ENCODE measurements at regions not wholly inside any gene's neighbourhood (a gene's known extent, or its start where the extent isn't known, plus 50 kb on each side); places are given as distances from the start of the nearest gene placed in this dataset.

GRCh38 chr1:34363447-34363846, 186.7 kb downstream of the C1orf94 start (continued):
- TF ChIP-seq ESRRG (CRISPR knock-in tag; IDR thresholded peaks at IDR 0.05) (no peak), ZNF70 (CRISPR knock-in tag; IDR thresholded peaks at IDR 0.05) (no peak), ZFP3 (CRISPR knock-in tag; IDR thresholded peaks at IDR 0.05) (no peak), TOX (CRISPR knock-in tag; IDR thresholded peaks at IDR 0.05; ENCODE audit: borderline replicate concordance) (no peak), CREB5 (CRISPR knock-in tag; IDR thresholded peaks at IDR 0.05; ENCODE audit: low read depth) (no peak), ARNTL (CRISPR knock-in tag; IDR thresholded peaks at IDR 0.05; ENCODE audit: borderline replicate concordance, low read depth) (no peak), RARB (CRISPR knock-in tag; IDR thresholded peaks at IDR 0.05) (no peak)
- TF ChIP-seq, protein P1, sequence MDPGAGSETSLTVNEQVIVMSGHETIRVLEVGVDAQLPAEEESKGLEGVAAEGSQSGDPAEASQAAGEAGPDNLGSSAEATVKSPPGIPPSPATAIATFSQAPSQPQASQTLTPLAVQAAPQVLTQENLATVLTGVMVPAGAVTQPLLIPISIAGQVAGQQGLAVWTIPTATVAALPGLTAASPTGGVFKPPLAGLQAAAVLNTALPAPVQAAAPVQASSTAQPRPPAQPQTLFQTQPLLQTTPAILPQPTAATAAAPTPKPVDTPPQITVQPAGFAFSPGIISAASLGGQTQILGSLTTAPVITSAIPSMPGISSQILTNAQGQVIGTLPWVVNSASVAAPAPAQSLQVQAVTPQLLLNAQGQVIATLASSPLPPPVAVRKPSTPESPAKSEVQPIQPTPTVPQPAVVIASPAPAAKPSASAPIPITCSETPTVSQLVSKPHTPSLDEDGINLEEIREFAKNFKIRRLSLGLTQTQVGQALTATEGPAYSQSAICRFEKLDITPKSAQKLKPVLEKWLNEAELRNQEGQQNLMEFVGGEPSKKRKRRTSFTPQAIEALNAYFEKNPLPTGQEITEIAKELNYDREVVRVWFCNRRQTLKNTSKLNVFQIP (CRISPR knock-in tag; IDR thresholded peaks at IDR 0.05; ENCODE audit: borderline replicate concordance, low read depth): no peak
- TF ChIP-seq, protein P2, sequence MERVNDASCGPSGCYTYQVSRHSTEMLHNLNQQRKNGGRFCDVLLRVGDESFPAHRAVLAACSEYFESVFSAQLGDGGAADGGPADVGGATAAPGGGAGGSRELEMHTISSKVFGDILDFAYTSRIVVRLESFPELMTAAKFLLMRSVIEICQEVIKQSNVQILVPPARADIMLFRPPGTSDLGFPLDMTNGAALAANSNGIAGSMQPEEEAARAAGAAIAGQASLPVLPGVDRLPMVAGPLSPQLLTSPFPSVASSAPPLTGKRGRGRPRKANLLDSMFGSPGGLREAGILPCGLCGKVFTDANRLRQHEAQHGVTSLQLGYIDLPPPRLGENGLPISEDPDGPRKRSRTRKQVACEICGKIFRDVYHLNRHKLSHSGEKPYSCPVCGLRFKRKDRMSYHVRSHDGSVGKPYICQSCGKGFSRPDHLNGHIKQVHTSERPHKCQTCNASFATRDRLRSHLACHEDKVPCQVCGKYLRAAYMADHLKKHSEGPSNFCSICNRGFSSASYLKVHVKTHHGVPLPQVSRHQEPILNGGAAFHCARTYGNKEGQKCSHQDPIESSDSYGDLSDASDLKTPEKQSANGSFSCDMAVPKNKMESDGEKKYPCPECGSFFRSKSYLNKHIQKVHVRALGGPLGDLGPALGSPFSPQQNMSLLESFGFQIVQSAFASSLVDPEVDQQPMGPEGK (CRISPR knock-in tag; IDR thresholded peaks at IDR 0.05; ENCODE audit: borderline replicate concordance): no peak

- TF ChIP-seq ZFP3 (CRISPR knock-in tag; IDR thresholded peaks at IDR 0.05) (no peak), ZNF70 (CRISPR knock-in tag; IDR thresholded peaks at IDR 0.05) (no peak), ISL1 (CRISPR knock-in tag; IDR thresholded peaks at IDR 0.05) (no peak), TSHZ2 (CRISPR knock-in tag; IDR thresholded peaks at IDR 0.05) (no peak), ZNF8 (CRISPR knock-in tag; IDR thresholded peaks at IDR 0.05) (no peak), CREB5 (CRISPR knock-in tag; IDR thresholded peaks at IDR 0.05; ENCODE audit: low read depth) (no peak), TCF4 (CRISPR knock-in tag; IDR thresholded peaks at IDR 0.05; ENCODE audit: borderline replicate concordance) (no peak), GLIS3 (CRISPR knock-in tag; IDR thresholded peaks at IDR 0.05) (no peak), SNAI2 (CRISPR knock-in tag; IDR thresholded peaks at IDR 0.05) (no peak)
- TF ChIP-seq, protein P3, sequence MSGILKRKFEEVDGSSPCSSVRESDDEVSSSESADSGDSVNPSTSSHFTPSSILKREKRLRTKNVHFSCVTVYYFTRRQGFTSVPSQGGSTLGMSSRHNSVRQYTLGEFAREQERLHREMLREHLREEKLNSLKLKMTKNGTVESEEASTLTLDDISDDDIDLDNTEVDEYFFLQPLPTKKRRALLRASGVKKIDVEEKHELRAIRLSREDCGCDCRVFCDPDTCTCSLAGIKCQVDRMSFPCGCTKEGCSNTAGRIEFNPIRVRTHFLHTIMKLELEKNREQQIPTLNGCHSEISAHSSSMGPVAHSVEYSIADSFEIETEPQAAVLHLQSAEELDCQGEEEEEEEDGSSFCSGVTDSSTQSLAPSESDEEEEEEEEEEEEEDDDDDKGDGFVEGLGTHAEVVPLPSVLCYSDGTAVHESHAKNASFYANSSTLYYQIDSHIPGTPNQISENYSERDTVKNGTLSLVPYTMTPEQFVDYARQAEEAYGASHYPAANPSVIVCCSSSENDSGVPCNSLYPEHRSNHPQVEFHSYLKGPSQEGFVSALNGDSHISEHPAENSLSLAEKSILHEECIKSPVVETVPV (CRISPR knock-in tag; IDR thresholded peaks at IDR 0.05): no peak
- ATAC-seq: no peak
Measured at GRCh38 chr1:34363915-34364314, 187.2 kb downstream of the C1orf94 start.

DNA sequence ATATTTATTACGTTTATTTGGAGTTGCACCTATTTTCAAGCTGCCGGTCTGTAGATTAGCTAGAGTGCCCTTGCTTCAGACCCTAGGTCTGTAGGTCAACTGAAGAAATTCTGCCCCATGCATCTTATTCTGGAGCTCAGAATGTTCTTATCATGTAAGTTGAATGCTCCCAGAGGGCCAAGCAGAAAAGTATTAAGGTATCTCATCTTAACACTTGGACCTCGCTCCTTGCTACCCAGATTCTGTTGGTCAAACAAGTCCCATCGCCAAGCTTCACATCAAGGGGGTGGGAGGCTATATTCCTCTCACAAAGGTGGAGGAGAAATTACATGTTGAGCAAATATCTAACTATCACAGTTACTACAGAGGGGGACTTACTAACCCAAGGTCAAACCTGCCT, 187.7 kb downstream of the C1orf94 start:
- no peak for ATAC-seq
- TF ChIP-seq, protein P2 (CRISPR knock-in tag; IDR thresholded peaks at IDR 0.05; ENCODE audit: borderline replicate concordance): no peak
- no peak for TF ChIP-seq BACH2 (CRISPR knock-in tag; IDR thresholded peaks at IDR 0.05; ENCODE audit: borderline replicate concordance)
- no peak for TF ChIP-seq GLIS3 (CRISPR knock-in tag; IDR thresholded peaks at IDR 0.05)
- TF ChIP-seq ARNTL (CRISPR knock-in tag; IDR thresholded peaks at IDR 0.05; ENCODE audit: borderline replicate concordance, low read depth): no peak
- no peak for TF ChIP-seq CSDC2 (CRISPR knock-in tag; IDR thresholded peaks at IDR 0.05)
- TF ChIP-seq CREB5 (CRISPR knock-in tag; IDR thresholded peaks at IDR 0.05; ENCODE audit: low read depth): no peak
- no peak for TF ChIP-seq SNAI2 (CRISPR knock-in tag; IDR thresholded peaks at IDR 0.05)
- TF ChIP-seq ZNF565 (CRISPR knock-in tag; conservative IDR thresholded peaks at IDR 0.05; ENCODE audit: low read depth): no peak
- TF ChIP-seq ISL1 (CRISPR knock-in tag; IDR thresholded peaks at IDR 0.05): no peak
- TF ChIP-seq ZFP3 (CRISPR knock-in tag; IDR thresholded peaks at IDR 0.05): no peak
- TF ChIP-seq ZNF70 (CRISPR knock-in tag; IDR thresholded peaks at IDR 0.05): no peak
- no peak for TF ChIP-seq ZC3H10 (CRISPR knock-in tag; IDR thresholded peaks at IDR 0.05)
- no peak for TF ChIP-seq TOX (CRISPR knock-in tag; IDR thresholded peaks at IDR 0.05; ENCODE audit: borderline replicate concordance)
- TF ChIP-seq, protein P1 (CRISPR knock-in tag; IDR thresholded peaks at IDR 0.05; ENCODE audit: borderline replicate concordance, low read depth): no peak
- TF ChIP-seq ESRRG (CRISPR knock-in tag; IDR thresholded peaks at IDR 0.05): no peak
- TF ChIP-seq ZNF8 (CRISPR knock-in tag; IDR thresholded peaks at IDR 0.05): no peak
- no peak for TF ChIP-seq TCF4 (CRISPR knock-in tag; IDR thresholded peaks at IDR 0.05; ENCODE audit: borderline replicate concordance)
- TF ChIP-seq RARB (CRISPR knock-in tag; IDR thresholded peaks at IDR 0.05): no peak
